ENCODE measurements at regions not wholly inside any gene's neighbourhood (a gene's known extent, or its start where the extent isn't known, plus 50 kb on each side); places are given as distances from the start of the nearest gene placed in this dataset.

DNA sequence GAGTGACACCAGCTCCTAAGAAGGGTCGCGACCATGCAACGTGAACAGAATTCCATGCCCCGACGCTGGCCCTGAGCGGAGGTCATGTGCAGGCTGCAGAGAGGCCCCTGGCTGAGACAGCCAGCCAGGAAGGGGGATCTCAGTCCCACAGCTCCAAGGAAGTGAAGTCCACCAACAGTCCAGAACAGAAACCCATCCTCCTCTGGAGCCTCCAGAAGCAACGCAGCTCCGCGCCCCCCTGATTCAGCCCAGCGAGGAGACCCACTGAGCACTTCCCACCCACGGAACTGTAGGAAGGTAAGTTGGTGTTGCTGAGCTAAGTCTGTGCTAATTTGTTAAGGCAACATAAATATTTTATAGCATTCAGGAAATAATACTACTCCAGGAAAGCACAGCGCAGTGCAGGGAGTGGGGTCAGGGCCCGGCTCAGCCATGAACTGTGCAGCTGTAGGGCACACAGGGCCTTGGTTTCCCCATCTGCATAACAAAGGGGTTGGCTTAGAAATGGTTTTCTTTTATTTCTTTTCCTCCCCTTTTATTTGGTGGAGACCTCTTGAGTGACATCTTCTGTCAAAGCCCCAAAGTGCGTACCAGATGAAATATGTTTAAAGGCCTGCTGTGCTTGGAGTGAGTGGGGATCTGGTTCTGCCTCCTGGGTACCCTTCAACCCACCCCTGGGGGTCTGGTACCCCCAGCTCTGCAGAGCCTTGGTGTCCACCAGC, 241.1 kb upstream of the PMEPA1 start:
- TF ChIP-seq CTCF (conservative IDR thresholded peaks at IDR 0.05; ENCODE audit: low read depth in 2 of 2): no peak
- TF ChIP-seq EZH2phosphoT487 (IDR thresholded peaks at IDR 0.05; ENCODE audit: unreplicated experiment): no peak
- no peak for TF ChIP-seq POLR2AphosphoS5 (IDR thresholded peaks at IDR 0.05; ENCODE audit: low read depth)
- TF ChIP-seq, protein P1, sequence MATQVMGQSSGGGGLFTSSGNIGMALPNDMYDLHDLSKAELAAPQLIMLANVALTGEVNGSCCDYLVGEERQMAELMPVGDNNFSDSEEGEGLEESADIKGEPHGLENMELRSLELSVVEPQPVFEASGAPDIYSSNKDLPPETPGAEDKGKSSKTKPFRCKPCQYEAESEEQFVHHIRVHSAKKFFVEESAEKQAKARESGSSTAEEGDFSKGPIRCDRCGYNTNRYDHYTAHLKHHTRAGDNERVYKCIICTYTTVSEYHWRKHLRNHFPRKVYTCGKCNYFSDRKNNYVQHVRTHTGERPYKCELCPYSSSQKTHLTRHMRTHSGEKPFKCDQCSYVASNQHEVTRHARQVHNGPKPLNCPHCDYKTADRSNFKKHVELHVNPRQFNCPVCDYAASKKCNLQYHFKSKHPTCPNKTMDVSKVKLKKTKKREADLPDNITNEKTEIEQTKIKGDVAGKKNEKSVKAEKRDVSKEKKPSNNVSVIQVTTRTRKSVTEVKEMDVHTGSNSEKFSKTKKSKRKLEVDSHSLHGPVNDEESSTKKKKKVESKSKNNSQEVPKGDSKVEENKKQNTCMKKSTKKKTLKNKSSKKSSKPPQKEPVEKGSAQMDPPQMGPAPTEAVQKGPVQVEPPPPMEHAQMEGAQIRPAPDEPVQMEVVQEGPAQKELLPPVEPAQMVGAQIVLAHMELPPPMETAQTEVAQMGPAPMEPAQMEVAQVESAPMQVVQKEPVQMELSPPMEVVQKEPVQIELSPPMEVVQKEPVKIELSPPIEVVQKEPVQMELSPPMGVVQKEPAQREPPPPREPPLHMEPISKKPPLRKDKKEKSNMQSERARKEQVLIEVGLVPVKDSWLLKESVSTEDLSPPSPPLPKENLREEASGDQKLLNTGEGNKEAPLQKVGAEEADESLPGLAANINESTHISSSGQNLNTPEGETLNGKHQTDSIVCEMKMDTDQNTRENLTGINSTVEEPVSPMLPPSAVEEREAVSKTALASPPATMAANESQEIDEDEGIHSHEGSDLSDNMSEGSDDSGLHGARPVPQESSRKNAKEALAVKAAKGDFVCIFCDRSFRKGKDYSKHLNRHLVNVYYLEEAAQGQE (IDR thresholded peaks at IDR 0.05; ENCODE audit: unreplicated experiment): no peak
- no peak for TF ChIP-seq EZH2 (IDR thresholded peaks at IDR 0.05; ENCODE audit: low read depth, unreplicated experiment)
- TF ChIP-seq CREB1 (CRISPR knock-in tag; IDR thresholded peaks at IDR 0.05; ENCODE audit: low read depth): no peak
- TF ChIP-seq, protein P2, sequence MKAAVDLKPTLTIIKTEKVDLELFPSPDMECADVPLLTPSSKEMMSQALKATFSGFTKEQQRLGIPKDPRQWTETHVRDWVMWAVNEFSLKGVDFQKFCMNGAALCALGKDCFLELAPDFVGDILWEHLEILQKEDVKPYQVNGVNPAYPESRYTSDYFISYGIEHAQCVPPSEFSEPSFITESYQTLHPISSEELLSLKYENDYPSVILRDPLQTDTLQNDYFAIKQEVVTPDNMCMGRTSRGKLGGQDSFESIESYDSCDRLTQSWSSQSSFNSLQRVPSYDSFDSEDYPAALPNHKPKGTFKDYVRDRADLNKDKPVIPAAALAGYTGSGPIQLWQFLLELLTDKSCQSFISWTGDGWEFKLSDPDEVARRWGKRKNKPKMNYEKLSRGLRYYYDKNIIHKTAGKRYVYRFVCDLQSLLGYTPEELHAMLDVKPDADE (IDR thresholded peaks at IDR 0.05): no peak
- no peak for TF ChIP-seq NANOG (IDR thresholded peaks at IDR 0.05; ENCODE audit: borderline replicate concordance)
- no peak for TF ChIP-seq JUNB (IDR thresholded peaks at IDR 0.05; ENCODE audit: unreplicated experiment)
- TF ChIP-seq ZNF114 (CRISPR knock-in tag; IDR thresholded peaks at IDR 0.05): no peak
- no peak for TF ChIP-seq ZNF331 (CRISPR knock-in tag; IDR thresholded peaks at IDR 0.05; ENCODE audit: low read depth)
- no peak for TF ChIP-seq STAT1 (IDR thresholded peaks at IDR 0.05; ENCODE audit: unreplicated experiment)
